Cardiac fibroblast (primary cell): ENCODE measurements at regions not wholly inside any gene's neighbourhood (a gene's known extent, or its start where the extent isn't known, plus 50 kb on each side); places are given as distances from the start of the nearest gene placed in this dataset.
"Not testable (repeated sequence)": the region's sequence is repeated elsewhere in the genome, so short reads cannot be mapped to it uniquely, and the experiment has no call there.

Experiments used
- DNase-seq, 2 donors: peaks; one replicate each; pipeline versions ENCODE4 v3.0.0 to v3.0.0-alpha.2; 2010; ENCODE audit warnings: low read depth in 2 of 2
- H3K4me3 ChIP-seq, 2 donors: replicated peaks in 1 of 2; 1 replicate in 1 of 2; 2 replicates in 1 of 2; pipeline ENCODE4 v1.5.1; 2011; ENCODE audit warnings: low read depth in 2 of 2, low read length in 2 of 2, mild to moderate bottlenecking in 2 of 2, moderate library complexity in 1 of 2
- CTCF ChIP-seq: IDR thresholded peaks from one replicate; pipeline ENCODE4 v1.5.1; 2011; ENCODE audit warnings: low read depth, mild to moderate bottlenecking, low read length, inconsistent platforms

- H3K4me3 ChIP-seq: no peak overlapping the region
- TF ChIP-seq CTCF: no peak
- peak; percentile 32 to 68 for DNase-seq
Measured at GRCh38 chr15:96160269-96160668, 170.2 kb upstream of the NR2F2 start.

GRCh38 chr15:96160800-96161199, 169.7 kb upstream of the NR2F2 start:
- no peak for TF ChIP-seq CTCF
- no peak overlapping the region for H3K4me3 ChIP-seq
- no peak for DNase-seq

GRCh38 chr15:96162322-96162721, 168.2 kb upstream of the NR2F2 start:
- no peak for TF ChIP-seq CTCF
- no peak for DNase-seq
- no peak overlapping the region for H3K4me3 ChIP-seq

- no peak for DNase-seq
- no peak overlapping the region for H3K4me3 ChIP-seq
- no peak for TF ChIP-seq CTCF
Measured at GRCh38 chr15:96165081-96165480, 165.4 kb upstream of the NR2F2 start.

- H3K4me3 ChIP-seq: no peak overlapping the region
- no peak for DNase-seq
- TF ChIP-seq CTCF: no peak
Measured at GRCh38 chr15:96165775-96166174, 164.7 kb upstream of the NR2F2 start.

GRCh38 chr15:96166223-96167200, 164.0 kb upstream of the NR2F2 start:
- TF ChIP-seq CTCF: no peak
- no peak for DNase-seq
- H3K4me3 ChIP-seq: no peak overlapping the region

- H3K4me3 ChIP-seq, DNase-seq: not testable (repeated sequence)
Measured at GRCh38 chr15:96170616-96170978, 159.9 kb upstream of the NR2F2 start.
